ENCODE measurements at regions not wholly inside any gene's neighbourhood (a gene's known extent, or its start where the extent isn't known, plus 50 kb on each side); places are given as distances from the start of the nearest gene placed in this dataset.
"Not testable (repeated sequence)": the region's sequence is repeated elsewhere in the genome, so short reads cannot be mapped to it uniquely, and the experiment has no call there.

- H3K27ac Mint-ChIP-seq, result no peak overlapping the region
- DNase-seq (no peak), ATAC-seq (no peak)
- H3K36me3 Mint-ChIP-seq, result peaks cover 0 to 4% (median 0%) of the 10 kb centered on the region in 5 donors
- Histone ChIP-seq H3K9me3 (ENCODE audit: control insufficient read depth in 2 of 3, low read length in 3 of 3) (peaks cover 0 to 6% (median 0%) of the 10 kb centered on the region in 3 experiments), H3K27me3 (ENCODE audit: control insufficient read depth in 2 of 2, insufficient read depth in 2 of 2, low read length in 2 of 2) (no peaks in the 10 kb centered on the region), H3K4me3 (ENCODE audit: low read length) (no peak overlapping the region), H3K4me1 (ENCODE audit: control insufficient read depth in 2 of 2, insufficient read depth in 2 of 2, low read length in 2 of 2) (no peaks in the 10 kb centered on the region), H3K36me3 (ENCODE audit: control insufficient read depth in 2 of 3, insufficient read depth in 3 of 3, low read length in 3 of 3) (no peaks in the 10 kb centered on the region), H3K27ac (ENCODE audit: low read depth, low read length) (no peak overlapping the region)
- ChIA-PET CTCF (no interaction called here), POLR2A (no interaction called here)
- peaks cover 0 to 15% (median 8%) of the 10 kb centered on the region in 11 donors for H3K9me3 Mint-ChIP-seq
- no peaks in the 10 kb centered on the region for H3K4me1 Mint-ChIP-seq
- no peaks in the 10 kb centered on the region for H3K27me3 Mint-ChIP-seq
- no peak overlapping the region for H3K4me3 Mint-ChIP-seq
- intact Hi-C loops (cut with micrococcal nuclease), result no loop called here
Measured at GRCh38 chr5:166282939-166283338, 2008.5 kb upstream of the WWC1 start.

GRCh38 chr5:166285361-166285760 lies 2006.1 kb upstream of the WWC1 start:
- Mint-ChIP-seq H3K27me3 (no peaks in the 10 kb centered on the region), H3K4me3 (no peak overlapping the region), H3K9me3 (peaks cover 0 to 21% (median 8%) of the 10 kb centered on the region in 11 donors), H3K4me1 (no peaks in the 10 kb centered on the region), H3K27ac (no peak overlapping the region), H3K36me3 (peaks cover 0 to 1% (median 0%) of the 10 kb centered on the region in 5 donors)
- ATAC-seq, result no peak
- no peak for DNase-seq
- Histone ChIP-seq H3K4me3 (ENCODE audit: low read length) (no peak overlapping the region), H3K27ac (ENCODE audit: low read depth, low read length) (no peak overlapping the region), H3K4me1 (ENCODE audit: control insufficient read depth in 2 of 2, insufficient read depth in 2 of 2, low read length in 2 of 2) (no peaks in the 10 kb centered on the region), H3K36me3 (ENCODE audit: control insufficient read depth in 2 of 3, insufficient read depth in 3 of 3, low read length in 3 of 3) (no peaks in the 10 kb centered on the region), H3K9me3 (ENCODE audit: control insufficient read depth in 2 of 3, low read length in 3 of 3) (peaks cover 0 to under 1% (median 0%) of the 10 kb centered on the region in 3 experiments), H3K27me3 (ENCODE audit: control insufficient read depth in 2 of 2, insufficient read depth in 2 of 2, low read length in 2 of 2) (no peaks in the 10 kb centered on the region)
- POLR2A ChIA-PET, result no interaction called here
- intact Hi-C loops (cut with micrococcal nuclease), result no loop called here
- CTCF ChIA-PET, result no interaction called here

- no peaks in the 10 kb centered on the region for H3K36me3 ChIP-seq (ENCODE audit: control insufficient read depth in 2 of 3, insufficient read depth in 3 of 3, low read length in 3 of 3)
- no peak overlapping the region for H3K27ac Mint-ChIP-seq
- no peak overlapping the region for H3K4me3 ChIP-seq (ENCODE audit: low read length)
- H3K27me3 Mint-ChIP-seq, result no peaks in the 10 kb centered on the region
- DNase-seq, result no peak
- no peak overlapping the region for H3K27ac ChIP-seq (ENCODE audit: low read depth, low read length)
- H3K9me3 ChIP-seq (ENCODE audit: control insufficient read depth in 2 of 3, low read length in 3 of 3), result no peaks in the 10 kb centered on the region
- H3K36me3 Mint-ChIP-seq, result no peaks in the 10 kb centered on the region
- no peak overlapping the region for H3K4me3 Mint-ChIP-seq
- no peak for ATAC-seq
- H3K4me1 ChIP-seq (ENCODE audit: control insufficient read depth in 2 of 2, insufficient read depth in 2 of 2, low read length in 2 of 2), result no peaks in the 10 kb centered on the region
- intact Hi-C loops (cut with micrococcal nuclease), result no loop called here
- CTCF ChIA-PET, result no interaction called here
- no peaks in the 10 kb centered on the region for H3K4me1 Mint-ChIP-seq
- POLR2A ChIA-PET, result no interaction called here
- H3K27me3 ChIP-seq (ENCODE audit: control insufficient read depth in 2 of 2, insufficient read depth in 2 of 2, low read length in 2 of 2), result no peaks in the 10 kb centered on the region
- H3K9me3 Mint-ChIP-seq, result peaks cover 0 to 25% (median 5%) of the 10 kb centered on the region in 11 donors
Measured at GRCh38 chr5:166286832-166287231, 2004.6 kb upstream of the WWC1 start.

- Histone ChIP-seq H3K4me3 (ENCODE audit: low read length) (no peak overlapping the region), H3K9me3 (ENCODE audit: control insufficient read depth in 2 of 3, low read length in 3 of 3) (no peaks in the 10 kb centered on the region), H3K36me3 (ENCODE audit: control insufficient read depth in 2 of 3, insufficient read depth in 3 of 3, low read length in 3 of 3) (no peaks in the 10 kb centered on the region), H3K27ac (ENCODE audit: low read depth, low read length) (no peak overlapping the region), H3K27me3 (ENCODE audit: control insufficient read depth in 2 of 2, insufficient read depth in 2 of 2, low read length in 2 of 2) (no peaks in the 10 kb centered on the region), H3K4me1 (ENCODE audit: control insufficient read depth in 2 of 2, insufficient read depth in 2 of 2, low read length in 2 of 2) (no peaks in the 10 kb centered on the region)
- no peak overlapping the region for H3K27ac Mint-ChIP-seq
- no peak overlapping the region for H3K4me3 Mint-ChIP-seq
- no peaks in the 10 kb centered on the region for H3K4me1 Mint-ChIP-seq
- no peak for DNase-seq
- POLR2A ChIA-PET, result no interaction called here
- no peaks in the 10 kb centered on the region for H3K27me3 Mint-ChIP-seq
- intact Hi-C loops (cut with micrococcal nuclease), result no loop called here
- CTCF ChIA-PET, result no interaction called here
- H3K36me3 Mint-ChIP-seq, result no peaks in the 10 kb centered on the region
- no peak for ATAC-seq
- H3K9me3 Mint-ChIP-seq, result peaks cover 0 to 20% (median 5%) of the 10 kb centered on the region in 11 donors
Measured at GRCh38 chr5:166287866-166288265, 2003.6 kb upstream of the WWC1 start.

GRCh38 chr5:166291800-166292199 lies 1999.6 kb upstream of the WWC1 start:
- H3K27me3 ChIP-seq (ENCODE audit: control insufficient read depth in 2 of 2, insufficient read depth in 2 of 2, low read length in 2 of 2); H3K4me1 ChIP-seq (ENCODE audit: control insufficient read depth in 2 of 2, insufficient read depth in 2 of 2, low read length in 2 of 2); H3K27me3 Mint-ChIP-seq; H3K27ac Mint-ChIP-seq; H3K9me3 ChIP-seq (ENCODE audit: control insufficient read depth in 2 of 3, low read length in 3 of 3); H3K27ac ChIP-seq (ENCODE audit: low read depth, low read length); CTCF ChIA-PET; H3K4me3 ChIP-seq (ENCODE audit: low read length); POLR2A ChIA-PET; H3K4me1 Mint-ChIP-seq; DNase-seq; intact Hi-C loops (cut with micrococcal nuclease); H3K36me3 ChIP-seq (ENCODE audit: control insufficient read depth in 2 of 3, insufficient read depth in 3 of 3, low read length in 3 of 3); H3K36me3 Mint-ChIP-seq; ATAC-seq; H3K4me3 Mint-ChIP-seq: not testable (repeated sequence)
- H3K9me3 Mint-ChIP-seq, result peaks cover 0 to 39% (median 6%) of the 10 kb centered on the region in 11 donors

GRCh38 chr5:166293892-166294291 lies 1997.6 kb upstream of the WWC1 start:
- Mint-ChIP-seq H3K27ac (no peak overlapping the region), H3K4me3 (no peak overlapping the region), H3K36me3 (no peaks in the 10 kb centered on the region), H3K4me1 (no peaks in the 10 kb centered on the region), H3K27me3 (no peaks in the 10 kb centered on the region), H3K9me3 (peaks cover 0 to 37% (median 6%) of the 10 kb centered on the region in 11 donors)
- Histone ChIP-seq H3K27me3 (ENCODE audit: control insufficient read depth in 2 of 2, insufficient read depth in 2 of 2, low read length in 2 of 2) (no peaks in the 10 kb centered on the region), H3K36me3 (ENCODE audit: control insufficient read depth in 2 of 3, insufficient read depth in 3 of 3, low read length in 3 of 3) (no peaks in the 10 kb centered on the region), H3K9me3 (ENCODE audit: control insufficient read depth in 2 of 3, low read length in 3 of 3) (no peaks in the 10 kb centered on the region), H3K4me1 (ENCODE audit: control insufficient read depth in 2 of 2, insufficient read depth in 2 of 2, low read length in 2 of 2) (no peaks in the 10 kb centered on the region), H3K4me3 (ENCODE audit: low read length) (no peak overlapping the region), H3K27ac (ENCODE audit: low read depth, low read length) (no peak overlapping the region)
- POLR2A ChIA-PET, result no interaction called here
- ATAC-seq (no peak), DNase-seq (no peak)
- CTCF ChIA-PET, result no interaction called here
- intact Hi-C loops (cut with micrococcal nuclease), result no loop called here

- H3K27me3 ChIP-seq (ENCODE audit: control insufficient read depth in 2 of 2, insufficient read depth in 2 of 2, low read length in 2 of 2), result no peaks in the 10 kb centered on the region
- Mint-ChIP-seq H3K27ac (no peak overlapping the region), H3K9me3 (peaks cover 0 to 37% (median 7%) of the 10 kb centered on the region in 11 donors), H3K4me1 (no peaks in the 10 kb centered on the region), H3K4me3 (no peak overlapping the region), H3K36me3 (no peaks in the 10 kb centered on the region), H3K27me3 (no peaks in the 10 kb centered on the region)
- no peak overlapping the region for H3K4me3 ChIP-seq (ENCODE audit: low read length)
- POLR2A ChIA-PET, result no interaction called here
- H3K36me3 ChIP-seq (ENCODE audit: control insufficient read depth in 2 of 3, insufficient read depth in 3 of 3, low read length in 3 of 3), result no peaks in the 10 kb centered on the region
- DNase-seq (no peak), ATAC-seq (no peak)
- H3K9me3 ChIP-seq (ENCODE audit: control insufficient read depth in 2 of 3, low read length in 3 of 3), result no peaks in the 10 kb centered on the region
- intact Hi-C loops (cut with micrococcal nuclease), result no loop called here
- H3K27ac ChIP-seq (ENCODE audit: low read depth, low read length), result no peak overlapping the region
- CTCF ChIA-PET, result no interaction called here
- no peaks in the 10 kb centered on the region for H3K4me1 ChIP-seq (ENCODE audit: control insufficient read depth in 2 of 2, insufficient read depth in 2 of 2, low read length in 2 of 2)
Measured at GRCh38 chr5:166302166-166302565, 1989.3 kb upstream of the WWC1 start.

Measured in naive thymus-derived CD4-positive, alpha-beta T cell (primary cell).